ENCODE measurements at regions not wholly inside any gene's neighbourhood (a gene's known extent, or its start where the extent isn't known, plus 50 kb on each side); places are given as distances from the start of the nearest gene placed in this dataset.

DNA sequence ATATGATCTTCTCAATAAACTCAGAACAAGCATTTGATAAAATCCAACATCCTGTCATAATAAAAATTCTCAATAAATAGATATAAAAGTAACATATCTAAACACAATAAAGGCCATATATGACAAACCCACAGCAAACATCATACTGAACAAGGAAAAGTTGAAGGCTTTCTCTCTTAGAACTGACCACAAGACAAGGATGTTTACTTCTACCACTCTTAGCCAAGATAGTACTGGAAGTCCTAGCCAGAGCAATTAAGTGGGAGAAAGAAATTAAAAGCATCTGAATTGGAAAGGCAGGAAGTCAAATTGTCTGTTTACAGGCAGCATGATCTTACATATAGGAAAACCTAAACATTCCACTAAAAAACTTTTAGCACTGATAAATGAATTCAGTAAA, 510.9 kb downstream of the ANKRD7 start:
- TF ChIP-seq POLR2A (IDR thresholded peaks at IDR 0.05) (no peak), POLR2AphosphoS5 (IDR thresholded peaks at IDR 0.05; ENCODE audit: insufficient read depth in 1 of 2, low read depth in 1 of 2) (no peak)
- TF ChIP-seq, protein P1, sequence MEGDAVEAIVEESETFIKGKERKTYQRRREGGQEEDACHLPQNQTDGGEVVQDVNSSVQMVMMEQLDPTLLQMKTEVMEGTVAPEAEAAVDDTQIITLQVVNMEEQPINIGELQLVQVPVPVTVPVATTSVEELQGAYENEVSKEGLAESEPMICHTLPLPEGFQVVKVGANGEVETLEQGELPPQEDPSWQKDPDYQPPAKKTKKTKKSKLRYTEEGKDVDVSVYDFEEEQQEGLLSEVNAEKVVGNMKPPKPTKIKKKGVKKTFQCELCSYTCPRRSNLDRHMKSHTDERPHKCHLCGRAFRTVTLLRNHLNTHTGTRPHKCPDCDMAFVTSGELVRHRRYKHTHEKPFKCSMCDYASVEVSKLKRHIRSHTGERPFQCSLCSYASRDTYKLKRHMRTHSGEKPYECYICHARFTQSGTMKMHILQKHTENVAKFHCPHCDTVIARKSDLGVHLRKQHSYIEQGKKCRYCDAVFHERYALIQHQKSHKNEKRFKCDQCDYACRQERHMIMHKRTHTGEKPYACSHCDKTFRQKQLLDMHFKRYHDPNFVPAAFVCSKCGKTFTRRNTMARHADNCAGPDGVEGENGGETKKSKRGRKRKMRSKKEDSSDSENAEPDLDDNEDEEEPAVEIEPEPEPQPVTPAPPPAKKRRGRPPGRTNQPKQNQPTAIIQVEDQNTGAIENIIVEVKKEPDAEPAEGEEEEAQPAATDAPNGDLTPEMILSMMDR (IDR thresholded peaks at IDR 0.05) = no peak

All from vagina (tissue), 2 donors.